HG02588 (cell line): ENCODE measurements at regions not wholly inside any gene's neighbourhood (a gene's known extent, or its start where the extent isn't known, plus 50 kb on each side); places are given as distances from the start of the nearest gene placed in this dataset.

Experiments
- ATAC-seq: cut with Tn5 transposase; IDR thresholded peaks from one replicate; pipeline ENCODE4 v1.9.1; 2021; ENCODE audit warnings: mild to moderate bottlenecking, moderate library complexity; ENCODE audit not compliant: unreplicated experiment

- ATAC-seq, result peak; percentile 40
Observed at GRCh38 chr2:161090411-161090810, 69.8 kb upstream of the TANK start.

- ATAC-seq, result no peak
Observed at GRCh38 chr2:161095314-161095713, 64.9 kb upstream of the TANK start.

GRCh38 chr2:161096336-161096735, 63.9 kb upstream of the TANK start:
- ATAC-seq, result no peak

- no peak for ATAC-seq
Observed at GRCh38 chr2:161097157-161097556, 63.1 kb upstream of the TANK start.

- ATAC-seq, result no peak
Observed at GRCh38 chr2:161100211-161100895, 59.9 kb upstream of the TANK start.

GRCh38 chr2:161101406-161101805, 58.8 kb upstream of the TANK start:
- no peak for ATAC-seq

DNA sequence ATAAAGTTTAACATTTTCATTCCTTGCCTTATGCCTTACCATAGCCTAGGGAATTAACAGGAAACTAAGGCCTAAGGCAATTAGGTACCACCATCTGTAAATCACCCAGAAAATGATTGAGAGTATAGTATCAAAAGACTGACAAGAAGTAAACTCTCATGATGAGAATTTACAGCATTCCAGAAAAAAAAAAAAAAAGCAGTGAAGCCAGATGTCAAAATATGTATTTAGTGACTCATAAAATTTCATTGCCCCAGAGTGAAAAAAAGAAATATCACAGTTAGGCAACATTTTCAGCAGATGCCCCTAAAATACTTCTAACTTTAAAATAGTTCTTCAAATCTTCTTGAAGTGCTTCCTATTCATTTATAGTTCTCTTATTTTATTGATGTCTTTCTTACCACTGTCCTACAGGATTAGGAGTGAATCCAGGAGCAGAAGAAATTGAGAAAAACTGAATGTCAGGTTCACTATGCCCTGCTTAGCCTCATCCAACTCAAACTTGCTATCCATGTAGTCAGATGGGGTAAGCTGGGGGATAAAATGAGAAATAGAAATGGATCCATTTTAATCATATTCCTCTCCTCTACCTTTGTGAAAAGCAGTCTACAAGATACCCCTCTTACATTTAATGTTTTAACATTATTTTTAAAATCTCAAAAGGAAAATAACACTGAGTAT, 57.3 kb upstream of the TANK start:
- no peak for ATAC-seq

DNA sequence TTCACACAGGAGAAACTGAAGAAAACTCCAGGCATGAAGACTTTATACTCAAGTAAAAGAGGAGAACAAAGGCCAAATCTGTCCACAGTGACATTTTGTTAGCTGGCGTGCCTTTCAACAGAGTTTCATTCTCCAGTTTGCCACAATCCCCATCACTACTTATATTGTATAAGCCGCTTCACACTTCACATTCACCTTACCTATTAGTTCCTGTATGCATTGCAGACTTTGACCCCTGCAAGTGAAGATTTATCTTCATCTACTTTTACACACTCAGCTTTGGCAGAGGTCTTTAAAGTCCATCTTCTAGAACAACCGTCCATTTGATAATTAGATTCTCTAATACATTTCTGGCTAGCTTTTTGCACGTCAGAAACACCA, 56.8 kb upstream of the TANK start:
- ATAC-seq, result no peak

GRCh38 chr2:161104054-161104553, 56.1 kb upstream of the TANK start:
- ATAC-seq, result peak; percentile 93

DNA sequence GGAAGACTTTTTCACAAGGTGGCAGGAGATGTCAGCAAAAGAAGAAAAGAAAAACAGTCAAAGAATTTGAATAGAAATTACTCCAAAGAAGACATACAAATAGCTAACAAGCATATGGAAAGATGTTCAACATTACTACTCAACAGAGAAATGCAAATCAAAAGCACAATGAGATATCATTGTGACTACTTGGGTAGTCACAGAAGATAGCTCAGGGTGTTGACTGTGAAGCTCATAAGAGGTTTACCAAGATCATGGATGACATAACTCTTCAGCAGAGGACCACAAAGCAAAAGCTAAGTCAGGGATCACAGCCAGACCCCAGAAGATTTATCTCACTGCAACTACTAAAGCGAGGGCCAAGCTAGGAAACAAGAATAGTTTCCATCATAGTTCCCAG, 53.0 kb upstream of the TANK start:
- no peak for ATAC-seq
